NCI-H2171 (cell line): ENCODE measurements at regions not wholly inside any gene's neighbourhood (a gene's known extent, or its start where the extent isn't known, plus 50 kb on each side); places are given as distances from the start of the nearest gene placed in this dataset.

Experiments
- DNase-seq: peaks from one replicate; lab custom pipeline; 2025; lab: John Stamatoyannopoulos, UW

DNA sequence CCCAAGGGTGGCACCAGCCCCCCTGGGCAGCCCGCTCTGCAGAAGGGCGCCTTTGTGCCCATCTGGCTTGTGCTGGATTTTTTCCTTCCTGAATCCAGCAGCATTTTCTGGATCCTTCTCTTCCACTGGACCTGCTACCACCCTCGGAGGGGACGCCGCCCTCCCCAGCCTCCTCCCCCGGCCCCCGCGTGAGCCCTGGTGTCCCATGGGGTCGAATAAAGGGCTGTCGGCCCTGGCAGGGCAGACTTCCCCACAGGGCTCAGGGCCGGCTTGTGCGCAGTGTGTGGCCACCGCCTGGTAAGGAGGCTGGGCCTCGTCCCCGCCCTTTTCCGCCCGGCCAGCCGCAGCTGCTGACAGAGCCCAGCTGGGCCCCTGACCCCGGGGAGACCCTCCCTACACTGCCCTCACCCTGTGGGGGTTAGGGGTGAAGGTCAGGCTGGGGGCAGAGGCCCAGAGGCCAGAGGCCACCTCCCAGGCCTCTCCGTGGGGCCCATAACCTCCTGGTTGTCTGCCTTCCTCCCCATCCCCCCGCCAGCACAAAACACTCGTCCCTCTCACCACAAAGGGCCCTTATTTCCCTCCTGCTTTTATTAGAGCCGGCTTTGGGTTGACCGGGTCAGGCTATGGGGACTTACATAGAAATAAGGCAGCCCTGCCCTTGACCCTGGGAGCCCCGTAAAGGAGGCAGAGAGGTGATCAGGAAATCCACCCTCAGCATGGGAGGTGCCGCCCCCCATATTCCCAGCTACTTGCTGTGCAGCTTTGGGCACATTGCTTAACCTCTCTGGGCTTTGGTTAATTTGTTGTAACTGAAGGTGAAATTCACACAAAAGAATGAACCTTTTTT lies 179.3 kb upstream of the CIBAR2 start:
- DNase-seq: no peak

GRCh38 chr16:85293458-85293857 lies 181.2 kb upstream of the CIBAR2 start:
- DNase-seq: no peak

DNA sequence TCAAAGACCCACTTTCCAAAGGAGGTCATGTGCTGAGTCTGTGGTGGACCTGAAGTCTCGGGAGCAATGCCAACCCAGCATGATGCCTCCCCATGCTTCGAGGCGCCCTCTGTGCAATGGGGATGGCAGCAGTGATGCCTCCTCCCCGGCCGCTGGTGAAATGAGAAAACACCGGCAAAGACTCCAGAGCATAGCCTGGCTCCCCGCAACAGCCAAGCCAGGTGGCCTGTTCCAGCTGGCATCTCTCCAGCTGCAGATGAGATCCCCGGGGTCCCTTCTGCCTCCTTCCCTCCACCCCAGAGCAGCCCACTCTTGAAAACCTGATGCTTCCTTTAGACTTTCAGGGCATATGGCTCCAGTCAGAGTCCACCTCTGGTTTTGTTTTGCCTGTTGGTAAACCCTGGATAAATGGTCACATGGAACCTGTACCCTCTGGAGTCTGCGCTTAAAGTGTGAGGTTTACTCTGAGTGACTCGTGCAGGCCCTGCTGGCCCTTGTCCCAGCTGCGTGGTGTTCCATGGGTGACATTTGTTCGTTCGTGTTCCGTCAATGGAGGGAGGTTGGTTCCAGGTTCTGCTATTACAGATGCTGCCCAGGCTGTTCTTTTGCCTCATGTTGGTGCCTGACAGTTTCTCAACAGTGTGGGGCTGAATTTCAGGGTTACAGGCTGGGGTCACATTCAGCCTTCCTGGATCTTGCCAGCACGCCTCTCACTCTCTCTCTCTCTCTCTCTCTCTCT lies 181.8 kb upstream of the CIBAR2 start:
- peak; percentile 91 for DNase-seq

DNA sequence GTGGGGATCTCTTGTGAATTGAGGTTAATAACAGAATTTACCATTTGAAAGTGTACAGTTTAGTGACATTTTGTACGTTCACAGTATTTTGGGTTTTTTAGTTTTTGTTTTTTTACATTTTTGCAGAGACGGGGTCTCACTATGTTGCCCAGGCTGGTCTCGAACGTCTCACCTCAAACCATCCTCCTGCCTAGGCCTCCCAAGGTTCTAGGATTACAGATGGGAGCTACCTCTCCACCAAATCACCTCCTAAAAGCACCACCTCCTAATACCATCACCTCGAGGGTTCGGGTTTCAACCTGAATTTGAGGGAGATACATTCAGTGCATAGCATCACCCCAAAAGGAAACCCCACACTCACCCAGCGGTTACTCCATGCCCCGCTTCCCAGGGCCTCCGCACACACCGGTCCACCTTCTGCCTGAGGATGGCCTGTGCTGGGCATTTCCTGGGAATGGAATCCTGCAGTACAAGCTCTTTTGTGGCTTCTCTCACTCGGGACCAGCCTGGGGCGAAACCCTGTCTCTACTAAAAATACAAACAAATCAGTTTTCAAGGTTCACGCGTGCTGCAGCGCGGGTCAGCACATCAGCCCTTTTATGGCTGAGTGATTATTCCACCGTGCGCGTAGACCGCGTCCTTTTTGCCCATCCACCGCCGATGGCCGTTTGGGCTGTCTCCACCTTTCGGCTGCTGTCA lies 182.7 kb upstream of the CIBAR2 start:
- no peak for DNase-seq

DNA sequence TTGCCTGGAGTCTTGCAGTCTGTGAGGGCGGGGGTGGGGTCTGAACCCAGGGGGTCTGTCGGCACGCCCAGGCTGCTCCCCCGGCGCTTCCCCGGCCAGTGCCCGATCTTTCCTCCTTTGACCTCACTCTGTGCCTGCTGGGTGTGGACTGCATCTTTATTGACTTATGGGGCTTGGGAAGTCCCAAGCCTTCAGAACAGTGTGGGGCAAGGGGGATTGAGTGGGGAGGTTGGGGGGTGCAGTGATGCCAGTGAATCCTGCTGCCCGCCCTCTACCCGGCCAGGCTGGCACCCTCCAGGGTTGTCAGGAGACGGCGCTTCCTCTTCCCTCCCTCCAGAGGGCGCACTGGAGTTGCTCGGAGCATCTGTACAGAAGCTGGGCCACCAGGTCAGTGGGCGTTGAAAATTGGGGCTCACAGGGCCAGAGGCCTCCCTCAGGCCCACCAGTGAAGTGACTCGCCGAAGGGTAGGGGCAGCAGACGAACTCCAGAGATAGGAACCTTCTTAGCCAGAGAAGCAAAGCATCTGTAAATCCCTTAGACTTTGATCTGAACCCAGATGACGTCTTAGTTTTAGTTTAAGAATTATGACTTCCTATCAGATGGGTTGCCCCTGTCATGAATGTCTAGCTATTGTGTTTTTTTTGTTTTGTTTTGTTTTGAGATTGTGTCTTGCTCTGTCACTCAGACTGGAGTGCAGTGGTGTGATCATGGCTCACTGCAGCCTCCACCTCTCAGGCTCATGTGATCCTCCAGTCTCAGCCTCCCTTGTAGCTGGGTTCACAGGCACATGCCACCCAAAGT lies 184.8 kb upstream of the CIBAR2 start:
- DNase-seq: no peak

GRCh38 chr16:85297881-85298280 lies 185.6 kb upstream of the CIBAR2 start:
- no peak for DNase-seq

DNA sequence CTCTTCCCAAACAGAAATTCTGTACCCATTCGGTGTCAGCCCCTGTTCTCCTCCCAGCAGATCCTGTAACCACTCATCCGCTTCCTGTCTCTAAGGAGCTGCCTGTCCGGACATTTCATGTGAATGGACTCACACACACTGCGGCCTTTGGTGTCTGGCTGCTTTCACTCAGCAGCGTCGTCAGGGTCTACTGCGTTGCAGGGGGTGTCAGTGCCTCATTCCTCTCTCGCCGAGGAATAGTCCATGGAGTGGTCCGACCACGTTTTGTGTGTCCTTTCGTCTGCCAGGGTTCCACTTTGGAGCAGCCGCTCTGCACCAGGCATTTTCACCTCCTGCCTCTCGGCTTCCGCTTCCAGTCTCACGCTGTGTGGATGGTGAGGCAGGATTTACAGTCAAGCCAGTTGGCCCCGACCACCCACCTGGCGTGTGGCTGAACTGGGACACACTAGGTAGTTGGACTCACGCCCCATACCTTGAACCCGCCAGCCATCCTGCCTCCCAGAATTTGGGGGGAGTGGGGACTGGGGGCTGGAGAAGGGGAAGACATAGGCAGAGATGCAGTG lies 188.2 kb upstream of the CIBAR2 start:
- DNase-seq: no peak

GRCh38 chr16:85301231-85301630 lies 189.0 kb upstream of the CIBAR2 start:
- peak; percentile 84 for DNase-seq

- DNase-seq: no peak
Measured at GRCh38 chr16:85302018-85302847, 190.0 kb upstream of the CIBAR2 start.

DNA sequence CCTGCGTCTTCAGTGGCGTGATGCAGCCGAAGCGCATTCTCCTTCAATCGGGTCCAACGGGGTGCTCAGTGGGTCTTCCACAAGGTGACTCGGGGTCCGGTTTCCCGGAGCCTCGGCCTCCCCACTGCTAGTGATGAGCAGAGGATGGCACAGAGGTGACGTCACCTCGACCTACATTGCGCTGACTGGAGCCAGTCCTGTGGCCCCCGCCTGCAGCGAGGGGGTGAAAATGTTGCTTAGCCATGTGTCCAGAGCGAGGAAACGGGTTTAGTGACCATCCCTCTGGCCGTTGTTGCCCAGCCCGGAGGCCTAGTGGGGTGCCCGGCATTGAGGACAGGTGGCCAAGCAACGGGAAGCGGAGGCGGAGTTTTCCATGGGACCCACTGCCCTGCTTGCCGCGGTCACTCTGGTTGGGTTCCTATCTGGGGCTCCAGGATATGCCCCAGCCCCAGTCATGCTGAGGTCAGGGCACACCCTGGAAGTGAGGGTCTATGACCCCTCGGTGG lies 190.6 kb upstream of the CIBAR2 start:
- DNase-seq: no peak

- no peak for DNase-seq
Measured at GRCh38 chr16:85303354-85303883, 191.1 kb upstream of the CIBAR2 start.

DNA sequence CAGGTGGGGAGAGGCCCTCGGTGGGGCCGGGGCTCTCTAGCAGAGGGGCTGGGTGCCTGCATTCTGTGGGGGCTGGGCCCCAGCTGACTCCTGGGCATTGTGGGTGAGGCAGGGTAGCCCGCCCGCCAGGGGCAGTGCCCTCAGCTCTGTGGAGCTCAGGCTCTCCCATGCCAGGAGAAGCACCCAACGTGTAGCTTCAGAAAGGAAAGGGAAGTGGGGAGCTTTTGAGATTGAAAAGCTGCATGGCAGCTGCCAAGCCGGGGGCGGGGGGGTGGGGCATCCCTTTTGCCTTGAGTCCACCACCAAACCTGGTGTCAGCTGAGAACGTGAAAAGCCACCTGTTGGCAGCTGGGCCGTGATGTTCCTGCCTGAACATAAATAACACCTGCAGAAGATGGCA lies 192.1 kb upstream of the CIBAR2 start:
- DNase-seq: no peak

DNA sequence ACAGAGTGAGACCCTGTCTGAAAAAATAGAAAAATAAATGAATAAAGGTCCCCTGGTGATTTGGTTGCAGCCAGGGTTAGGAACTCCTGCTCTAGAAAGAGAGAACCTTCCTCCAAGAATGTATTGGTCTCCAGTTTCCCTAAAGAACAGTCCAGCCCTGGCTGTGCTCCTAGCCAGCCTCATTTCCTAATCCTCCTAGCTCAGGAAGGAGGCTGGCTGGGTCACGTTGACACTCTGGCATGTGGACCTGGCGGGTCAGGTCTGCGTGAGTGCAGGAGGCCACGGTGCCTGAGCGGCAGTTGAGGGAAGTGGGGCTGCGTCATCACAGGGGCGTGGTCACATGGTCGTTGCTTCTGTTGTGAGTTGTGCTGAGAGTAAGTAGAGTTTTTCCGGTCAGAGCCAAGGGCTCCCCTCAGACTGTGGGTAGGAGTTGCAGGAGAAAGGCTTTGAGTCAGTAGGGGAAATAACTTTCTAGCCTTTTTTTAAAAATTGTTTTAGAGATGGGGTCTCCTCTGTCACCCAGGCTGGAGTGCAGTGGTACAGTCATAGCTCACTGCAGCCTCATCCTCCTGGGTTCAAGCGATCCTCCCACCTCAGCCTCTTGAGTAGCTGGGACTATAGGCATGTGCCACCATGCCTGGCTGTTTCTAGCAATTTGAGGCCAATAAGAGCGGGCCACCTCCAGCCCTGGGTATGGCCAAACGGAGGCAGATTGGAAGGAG lies 194.0 kb upstream of the CIBAR2 start:
- DNase-seq: no peak

- no peak for DNase-seq
Measured at GRCh38 chr16:85306793-85307551, 194.7 kb upstream of the CIBAR2 start.

GRCh38 chr16:85307552-85308364 lies 195.5 kb upstream of the CIBAR2 start:
- DNase-seq: no peak

DNA sequence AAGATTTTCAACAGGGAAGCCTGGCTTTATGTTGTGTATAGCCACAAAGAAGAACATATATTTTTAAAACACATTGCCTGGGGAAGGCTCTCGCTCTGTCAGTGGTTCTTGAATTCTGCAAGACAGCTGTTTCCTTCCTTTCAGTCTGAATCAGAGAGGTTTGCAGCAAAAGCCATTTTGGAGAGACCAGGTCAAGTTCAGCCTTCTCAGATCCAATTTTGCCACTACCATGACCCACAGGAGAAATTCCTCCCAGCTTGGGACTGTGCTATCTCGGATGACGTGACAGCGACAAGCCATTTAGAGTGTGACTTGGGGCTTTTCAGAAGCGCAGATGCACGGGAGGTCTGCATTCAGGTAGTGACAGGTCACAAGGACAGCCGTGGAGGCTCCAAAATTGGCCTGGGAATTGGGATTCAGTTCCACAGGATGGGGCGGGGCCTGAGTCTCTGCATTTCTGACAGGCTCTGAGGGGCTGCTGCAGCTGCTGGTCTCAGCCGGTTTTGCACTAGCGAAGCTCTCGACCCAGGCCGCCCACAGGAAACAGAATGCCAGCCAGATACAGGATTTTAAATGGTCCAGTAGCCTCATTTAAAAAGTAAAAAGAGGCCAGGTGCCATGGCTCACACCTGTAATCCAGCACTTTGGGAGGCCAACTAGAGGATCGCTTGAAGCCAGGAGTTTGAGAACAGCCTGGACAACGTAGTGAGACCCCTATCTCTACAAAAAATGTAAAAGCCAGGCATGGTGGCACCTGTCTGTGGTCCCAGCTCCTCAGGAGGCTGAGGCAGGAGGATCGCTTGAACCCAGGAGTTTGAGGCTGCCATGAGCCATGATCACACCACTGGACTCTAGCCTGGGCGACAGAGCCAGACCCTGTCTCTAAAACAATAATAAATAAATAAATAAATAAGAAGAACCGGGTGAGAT lies 196.6 kb upstream of the CIBAR2 start:
- no peak for DNase-seq
